ENCODE measurements at regions not wholly inside any gene's neighbourhood (a gene's known extent, or its start where the extent isn't known, plus 50 kb on each side); places are given as distances from the start of the nearest gene placed in this dataset.
"Not testable (repeated sequence)": the region's sequence is repeated elsewhere in the genome, so short reads cannot be mapped to it uniquely, and the experiment has no call there.

- DNase-seq (ENCODE audit: extremely low read depth in 1 of 11, low read depth in 9 of 11, low spot score in 4 of 11), result peak in 1 of 11 donors; percentile 3
These were observed 53.6 kb upstream of the PLGLB1 start for GRCh38 chr2:87075054-87075790.

DNA sequence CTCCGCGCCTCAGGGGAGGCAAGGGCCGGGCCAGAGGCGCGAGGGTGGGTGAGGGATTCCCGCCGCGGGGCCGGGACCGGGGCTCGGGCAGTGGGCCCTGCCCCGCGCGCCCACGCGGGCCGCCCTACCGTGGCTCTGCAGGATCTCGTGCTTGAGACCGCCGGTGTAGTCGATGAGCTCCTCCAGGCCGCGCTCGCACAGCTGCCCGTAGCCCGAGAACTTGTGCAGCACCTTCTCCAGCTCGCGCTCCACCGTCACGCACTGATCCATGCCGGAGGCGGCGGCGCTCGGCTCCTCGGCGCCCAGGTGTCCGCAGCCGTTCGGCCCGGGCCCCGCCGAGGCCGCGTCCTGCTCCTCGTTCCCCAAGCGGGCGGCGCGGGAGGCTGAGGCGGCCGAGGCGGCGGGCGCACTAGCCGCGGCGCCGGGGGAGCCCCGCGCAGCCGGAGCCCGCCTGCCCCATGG, 54.2 kb upstream of the PLGLB1 start:
- peak in 7 of 11 donors; percentile 7 to 35 (median 31) for DNase-seq (ENCODE audit: extremely low read depth in 1 of 11, low read depth in 9 of 11, low spot score in 4 of 11)

DNA sequence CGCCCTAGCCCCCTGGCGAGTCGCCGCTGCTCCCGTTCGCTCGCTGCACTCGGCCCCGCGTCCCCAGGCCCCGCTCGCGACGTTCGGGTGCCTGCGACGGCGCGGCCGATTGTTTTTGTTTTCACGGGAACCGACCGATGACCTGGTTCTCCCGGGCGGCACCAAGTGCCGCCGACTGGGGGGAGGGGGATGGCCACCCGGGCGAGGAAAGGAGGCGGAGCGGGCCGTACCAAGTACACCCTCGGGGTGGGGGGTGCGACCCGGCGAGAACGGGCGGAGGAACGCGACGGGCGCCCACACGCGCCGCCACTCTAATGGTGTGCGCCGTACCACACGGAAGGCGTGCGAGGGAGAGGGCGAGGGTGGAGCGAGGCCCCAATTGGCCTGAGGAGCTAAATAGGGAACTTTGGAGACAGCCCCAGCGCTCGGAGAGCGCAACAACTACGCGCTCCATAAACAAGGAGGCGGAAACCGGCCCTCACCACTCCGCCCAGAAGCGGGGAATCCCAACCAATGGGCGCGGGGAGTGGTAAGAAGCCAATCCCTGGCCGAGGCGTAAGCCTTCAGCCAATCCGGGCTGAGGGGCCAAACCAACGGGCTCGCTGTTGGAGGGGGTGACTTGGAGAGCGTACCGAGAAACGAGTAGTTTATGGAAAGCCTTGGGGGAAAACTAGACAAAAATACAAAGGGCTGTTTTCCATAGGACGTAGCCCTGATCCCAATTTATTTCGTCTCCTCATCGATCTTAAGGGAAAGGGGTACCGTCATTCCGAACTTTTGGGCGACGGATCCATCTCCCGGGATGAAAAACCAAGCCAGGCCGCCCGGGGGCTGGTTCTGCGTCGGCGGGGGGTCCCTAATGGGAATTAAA, 54.8 kb upstream of the PLGLB1 start:
- DNase-seq (ENCODE audit: extremely low read depth in 1 of 11, low read depth in 9 of 11, low spot score in 4 of 11), result peak; percentile 62 to 81 (median 71)

DNA sequence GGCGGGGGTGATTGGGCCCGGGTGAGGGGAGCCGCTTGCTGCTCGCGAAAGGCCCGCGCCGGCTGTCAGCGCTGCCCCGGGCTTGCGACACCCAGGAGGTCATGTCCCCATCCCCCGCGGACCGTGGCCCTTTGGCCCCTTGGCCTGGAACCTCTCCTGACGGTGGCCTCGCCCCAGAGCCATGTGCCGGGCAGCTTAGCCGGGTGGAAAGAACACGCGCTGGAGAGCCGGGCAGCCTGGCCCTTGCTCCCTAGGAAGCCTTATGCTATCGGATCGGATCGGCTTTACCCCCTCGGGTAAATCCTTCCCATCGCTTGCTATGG, 55.4 kb upstream of the PLGLB1 start:
- DNase-seq (ENCODE audit: extremely low read depth in 1 of 11, low read depth in 9 of 11, low spot score in 4 of 11), result not testable (repeated sequence)

DNA sequence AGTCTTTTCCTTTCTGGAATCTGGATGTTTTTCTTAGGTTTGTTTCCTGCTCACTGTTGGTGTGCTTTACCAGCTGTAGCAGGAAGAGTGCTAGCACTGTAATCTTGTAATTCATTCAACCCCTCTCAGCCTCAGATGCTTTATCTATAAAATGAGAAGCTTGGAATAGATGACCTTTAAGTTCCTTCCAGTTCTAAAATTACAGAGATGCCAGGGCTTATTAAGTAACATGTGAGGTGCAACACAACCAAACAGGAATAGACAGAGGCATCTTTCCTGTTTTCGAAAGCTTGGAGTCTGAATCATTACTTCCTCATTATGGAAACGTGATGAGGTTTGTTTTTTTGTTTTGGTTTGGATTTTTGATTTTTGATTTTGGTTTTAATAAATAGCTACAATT, 60.1 kb upstream of the PLGLB1 start:
- DNase-seq (ENCODE audit: extremely low read depth in 1 of 11, low read depth in 9 of 11, low spot score in 4 of 11), result not testable (repeated sequence)

- DNase-seq (ENCODE audit: extremely low read depth in 1 of 11, low read depth in 9 of 11, low spot score in 4 of 11), result not testable (repeated sequence)
These were observed 66.4 kb upstream of the PLGLB1 start for GRCh38 chr2:87088079-87088478.

DNA sequence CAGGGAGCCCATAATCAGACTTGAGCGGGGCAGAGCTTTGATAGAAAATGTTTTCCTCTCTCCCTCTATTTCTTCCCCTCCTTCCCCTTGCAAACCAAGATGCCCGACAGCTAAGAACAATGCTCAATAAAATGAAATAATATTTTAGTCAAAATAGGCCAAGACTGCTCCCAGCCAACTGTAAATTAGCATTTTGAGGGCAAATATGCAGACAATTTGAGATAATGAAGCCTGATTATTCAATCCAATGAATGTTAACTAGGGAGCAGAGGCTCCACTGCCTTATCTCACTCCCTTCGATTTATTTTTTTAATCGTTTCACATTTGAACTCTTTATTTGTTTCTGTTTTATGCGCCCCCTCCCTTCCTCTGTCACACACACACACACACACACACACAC, 67.8 kb upstream of the PLGLB1 start:
- not testable (repeated sequence) for DNase-seq (ENCODE audit: extremely low read depth in 1 of 11, low read depth in 9 of 11, low spot score in 4 of 11)

DNA sequence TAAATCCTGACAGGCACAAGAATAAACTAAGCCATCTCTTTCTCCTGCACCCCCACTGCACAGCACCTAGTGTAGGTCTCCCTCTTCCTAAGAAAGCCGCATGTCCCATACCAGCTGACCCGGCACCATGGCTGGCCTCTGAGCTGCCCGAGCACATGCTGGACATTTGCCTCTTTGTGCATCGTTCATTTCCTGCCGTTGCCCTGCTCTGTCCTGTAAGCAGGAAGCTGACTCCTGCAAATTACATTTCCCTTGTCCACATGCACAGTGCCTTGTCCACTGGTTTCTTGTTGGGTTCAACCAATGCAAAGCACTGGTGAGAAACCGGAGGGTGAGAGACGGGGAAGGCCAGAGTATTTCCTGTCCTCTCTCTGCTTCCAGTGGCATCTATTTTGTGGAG, 71.6 kb upstream of the PLGLB1 start:
- not testable (repeated sequence) for DNase-seq (ENCODE audit: extremely low read depth in 1 of 11, low read depth in 9 of 11, low spot score in 4 of 11)

- not testable (repeated sequence) for DNase-seq (ENCODE audit: extremely low read depth in 1 of 11, low read depth in 9 of 11, low spot score in 4 of 11)
These were observed 72.4 kb upstream of the PLGLB1 start for GRCh38 chr2:87093937-87094529.

GRCh38 chr2:87095804-87096203, 74.2 kb upstream of the PLGLB1 start:
- not testable (repeated sequence) for DNase-seq (ENCODE audit: extremely low read depth in 1 of 11, low read depth in 9 of 11, low spot score in 4 of 11)

- not testable (repeated sequence) for DNase-seq (ENCODE audit: extremely low read depth in 1 of 11, low read depth in 9 of 11, low spot score in 4 of 11)
These were observed 107.3 kb upstream of the PLGLB1 start for GRCh38 chr2:87128761-87129553.

- DNase-seq (ENCODE audit: extremely low read depth in 1 of 11, low read depth in 9 of 11, low spot score in 4 of 11), result not testable (repeated sequence)
These were observed 110.9 kb upstream of the PLGLB1 start for GRCh38 chr2:87132577-87132976.

GRCh38 chr2:87151835-87152493, 130.3 kb upstream of the PLGLB1 start:
- DNase-seq (ENCODE audit: extremely low read depth in 1 of 11, low read depth in 9 of 11, low spot score in 4 of 11), result not testable (repeated sequence)

- DNase-seq (ENCODE audit: extremely low read depth in 1 of 11, low read depth in 9 of 11, low spot score in 4 of 11), result not testable (repeated sequence)
These were observed 152.8 kb upstream of the PLGLB1 start for GRCh38 chr2:87174454-87174853.

GRCh38 chr2:87183373-87183772, 161.7 kb upstream of the PLGLB1 start:
- not testable (repeated sequence) for DNase-seq (ENCODE audit: extremely low read depth in 1 of 11, low read depth in 9 of 11, low spot score in 4 of 11)

GRCh38 chr2:87184260-87184659, 162.6 kb upstream of the PLGLB1 start:
- not testable (repeated sequence) for DNase-seq (ENCODE audit: extremely low read depth in 1 of 11, low read depth in 9 of 11, low spot score in 4 of 11)

GRCh38 chr2:87189214-87189613, 167.6 kb upstream of the PLGLB1 start:
- not testable (repeated sequence) for DNase-seq (ENCODE audit: extremely low read depth in 1 of 11, low read depth in 9 of 11, low spot score in 4 of 11)

DNA sequence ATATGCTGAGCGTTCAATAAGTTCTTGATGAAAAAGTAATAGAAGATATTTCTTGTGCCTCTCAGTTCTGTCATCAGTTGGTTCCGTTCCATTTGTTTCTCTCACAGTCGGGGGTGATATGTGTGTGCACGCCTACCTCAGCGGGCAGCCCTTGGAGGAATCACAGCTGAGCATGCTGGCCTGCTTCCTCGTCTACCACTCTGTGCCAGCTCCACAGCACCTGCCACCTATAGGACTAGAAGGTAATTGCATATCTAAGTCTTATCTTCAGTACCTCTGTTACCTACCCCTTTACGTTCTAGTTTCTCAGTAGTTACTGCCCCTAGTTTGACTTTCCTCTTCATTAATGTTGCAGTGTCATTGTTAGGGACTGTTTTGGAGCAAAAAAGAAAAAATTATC, 171.7 kb upstream of the PLGLB1 start:
- not testable (repeated sequence) for DNase-seq (ENCODE audit: extremely low read depth in 1 of 11, low read depth in 9 of 11, low spot score in 4 of 11)
